IPS-18a (cell line): ENCODE measurements at regions not wholly inside any gene's neighbourhood (a gene's known extent, or its start where the extent isn't known, plus 50 kb on each side); places are given as distances from the start of the nearest gene placed in this dataset.

ENCODE experiments used
- H3K27ac ChIP-seq: one replicate; pipeline ENCODE4 v1.5.1; 2013; ENCODE audit warnings: low read length
- H3K27me3 ChIP-seq: one replicate; pipeline ENCODE4 v1.6.1; 2013; ENCODE audit warnings: mild to moderate bottlenecking, low read length; ENCODE audit not compliant: control insufficient read depth, insufficient read depth
- H3K36me3 ChIP-seq: one replicate; pipeline ENCODE4 v1.6.1; 2013; ENCODE audit warnings: low read depth, low read length; ENCODE audit not compliant: control insufficient read depth
- H3K4me1 ChIP-seq: one replicate; pipeline ENCODE4 v1.6.1; 2013; ENCODE audit warnings: low read depth, low read length; ENCODE audit not compliant: control insufficient read depth
- H3K4me3 ChIP-seq: one replicate; pipeline ENCODE4 v1.5.1; 2013; ENCODE audit warnings: low read length
- H3K9ac ChIP-seq: one replicate; pipeline ENCODE4 v1.6.1; 2013; ENCODE audit warnings: mild to moderate bottlenecking, low read length, moderate library complexity
- H3K9me3 ChIP-seq: one replicate; pipeline ENCODE4 v1.6.1; 2013; ENCODE audit warnings: low read depth, low read length; ENCODE audit not compliant: control insufficient read depth

- Histone ChIP-seq H3K27ac (no peak overlapping the region), H3K4me1 (no peaks in the 10 kb centered on the region), H3K36me3 (no peaks in the 10 kb centered on the region), H3K4me3 (no peak overlapping the region), H3K27me3 (no peaks in the 10 kb centered on the region), H3K9me3 (no peaks in the 10 kb centered on the region), H3K9ac (no peak overlapping the region)
Measured at GRCh38 chr6:122122686-122123085, 276.8 kb upstream of the HSF2 start.

DNA sequence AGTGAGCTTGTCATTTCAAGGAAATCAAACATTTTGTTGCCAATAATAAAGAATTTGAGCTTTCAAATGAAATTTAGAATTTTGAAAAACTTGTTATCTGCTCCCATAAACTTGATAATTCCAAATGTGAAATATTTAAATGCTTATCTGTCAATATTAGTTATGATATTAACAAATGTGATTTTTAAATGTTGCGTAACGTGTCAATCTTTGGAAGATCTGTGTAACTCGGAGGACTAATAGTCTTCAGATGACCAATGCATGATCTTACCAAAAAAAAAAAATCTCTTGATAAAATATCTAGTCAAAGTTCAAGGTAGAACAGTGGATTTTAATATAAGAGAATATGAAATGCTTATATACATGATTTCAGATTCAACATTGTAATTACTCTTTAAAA is 274.5 kb upstream of the HSF2 start:
- no peaks in the 10 kb centered on the region for H3K36me3 ChIP-seq
- H3K27me3 ChIP-seq, result no peaks in the 10 kb centered on the region

DNA sequence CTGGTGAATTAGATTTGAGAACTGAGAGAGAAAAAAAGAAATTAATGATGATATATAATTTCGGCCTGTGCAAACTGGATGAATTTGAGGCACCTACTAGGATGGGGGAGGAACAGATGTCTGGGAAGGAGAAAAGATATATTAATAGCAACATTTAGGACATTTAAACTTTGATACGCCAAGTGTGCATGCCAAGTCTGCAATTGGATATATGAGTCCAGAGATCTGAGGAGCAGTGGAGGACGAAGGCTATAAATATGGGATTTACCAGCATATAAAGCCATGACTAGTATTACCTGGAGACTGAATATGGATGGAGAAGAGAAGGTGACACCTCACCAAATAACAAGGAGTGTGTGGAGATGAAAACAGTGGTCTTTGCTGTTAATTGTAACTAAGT is 272.6 kb upstream of the HSF2 start:
- H3K9ac ChIP-seq, result no peak overlapping the region
- no peaks in the 10 kb centered on the region for H3K9me3 ChIP-seq
- H3K4me1 ChIP-seq, result no peaks in the 10 kb centered on the region
- no peaks in the 10 kb centered on the region for H3K36me3 ChIP-seq
- no peak overlapping the region for H3K27ac ChIP-seq
- no peaks in the 10 kb centered on the region for H3K27me3 ChIP-seq
- no peak overlapping the region for H3K4me3 ChIP-seq

More for the DNA sequence above, 274.5 kb upstream of the HSF2 start:
- Histone ChIP-seq H3K4me3 (no peak overlapping the region), H3K27ac (no peak overlapping the region), H3K4me1 (no peaks in the 10 kb centered on the region), H3K9me3 (no peaks in the 10 kb centered on the region), H3K9ac (no peak overlapping the region)

- H3K4me1 ChIP-seq, result no peaks in the 10 kb centered on the region
- H3K27ac ChIP-seq, result no peak overlapping the region
- H3K9me3 ChIP-seq, result no peaks in the 10 kb centered on the region
- no peak overlapping the region for H3K9ac ChIP-seq
- no peak overlapping the region for H3K4me3 ChIP-seq
- no peaks in the 10 kb centered on the region for H3K36me3 ChIP-seq
- H3K27me3 ChIP-seq, result no peaks in the 10 kb centered on the region
Measured at GRCh38 chr6:122128445-122128844, 271.0 kb upstream of the HSF2 start.

- H3K27me3 ChIP-seq, result no peaks in the 10 kb centered on the region
- no peak overlapping the region for H3K4me3 ChIP-seq
- no peak overlapping the region for H3K9ac ChIP-seq
- no peaks in the 10 kb centered on the region for H3K9me3 ChIP-seq
- H3K27ac ChIP-seq, result no peak overlapping the region
- H3K4me1 ChIP-seq, result no peaks in the 10 kb centered on the region
- H3K36me3 ChIP-seq, result no peaks in the 10 kb centered on the region
Measured at GRCh38 chr6:122129313-122130025, 270.0 kb upstream of the HSF2 start.

- Histone ChIP-seq H3K36me3 (no peaks in the 10 kb centered on the region), H3K27me3 (no peaks in the 10 kb centered on the region), H3K4me3 (no peak overlapping the region), H3K27ac (no peak overlapping the region), H3K9me3 (no peaks in the 10 kb centered on the region), H3K4me1 (no peaks in the 10 kb centered on the region), H3K9ac (no peak overlapping the region)
Measured at GRCh38 chr6:122130026-122130348, 269.5 kb upstream of the HSF2 start.

DNA sequence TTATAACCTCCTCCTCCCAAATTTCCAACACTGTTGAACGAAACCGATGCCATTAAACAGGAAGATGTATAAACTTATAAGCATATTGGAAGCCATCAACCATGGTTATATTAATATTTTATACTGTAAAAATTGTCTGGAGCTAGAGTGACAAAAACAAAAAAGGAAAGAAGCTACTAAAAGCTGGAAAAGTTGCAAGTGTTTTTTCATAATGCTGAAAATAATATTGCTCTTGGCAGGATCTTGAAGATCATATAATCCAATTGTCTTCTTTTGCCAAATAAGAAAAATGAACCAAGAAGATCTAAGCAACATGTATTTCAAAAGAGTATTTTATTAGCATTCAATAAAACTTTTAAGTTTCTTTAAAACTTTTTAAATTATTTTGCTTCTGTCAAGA is 268.9 kb upstream of the HSF2 start:
- H3K27ac ChIP-seq, result no peak overlapping the region
- no peak overlapping the region for H3K4me3 ChIP-seq
- H3K27me3 ChIP-seq, result no peaks in the 10 kb centered on the region
- H3K4me1 ChIP-seq, result no peaks in the 10 kb centered on the region
- no peaks in the 10 kb centered on the region for H3K36me3 ChIP-seq
- no peaks in the 10 kb centered on the region for H3K9me3 ChIP-seq
- no peak overlapping the region for H3K9ac ChIP-seq

GRCh38 chr6:122136386-122136785 is 263.1 kb upstream of the HSF2 start:
- no peaks in the 10 kb centered on the region for H3K27me3 ChIP-seq
- no peaks in the 10 kb centered on the region for H3K36me3 ChIP-seq
- H3K9ac ChIP-seq, result no peak overlapping the region
- H3K4me1 ChIP-seq, result no peaks in the 10 kb centered on the region
- no peaks in the 10 kb centered on the region for H3K9me3 ChIP-seq
- H3K27ac ChIP-seq, result no peak overlapping the region
- no peak overlapping the region for H3K4me3 ChIP-seq

DNA sequence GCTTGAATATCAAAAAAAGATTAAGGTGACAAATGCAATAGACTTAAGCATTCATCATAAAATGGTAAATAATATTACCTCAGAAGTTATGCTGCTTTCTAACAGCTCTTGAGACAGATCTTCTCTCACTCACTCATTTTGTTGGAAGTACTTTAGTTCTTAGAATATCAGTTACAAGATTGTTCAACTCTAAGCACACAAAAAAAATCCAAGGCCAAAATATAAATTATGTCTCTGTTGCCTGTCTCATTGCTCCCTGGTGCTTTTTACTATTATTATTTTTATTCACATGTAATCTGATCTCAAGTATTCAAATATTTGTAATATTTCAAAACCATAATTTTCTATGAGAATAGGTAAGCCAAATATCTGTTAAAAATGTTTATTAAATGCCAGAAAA is 259.4 kb upstream of the HSF2 start:
- H3K4me1 ChIP-seq, result no peaks in the 10 kb centered on the region
- no peak overlapping the region for H3K9ac ChIP-seq
- no peaks in the 10 kb centered on the region for H3K27me3 ChIP-seq

DNA sequence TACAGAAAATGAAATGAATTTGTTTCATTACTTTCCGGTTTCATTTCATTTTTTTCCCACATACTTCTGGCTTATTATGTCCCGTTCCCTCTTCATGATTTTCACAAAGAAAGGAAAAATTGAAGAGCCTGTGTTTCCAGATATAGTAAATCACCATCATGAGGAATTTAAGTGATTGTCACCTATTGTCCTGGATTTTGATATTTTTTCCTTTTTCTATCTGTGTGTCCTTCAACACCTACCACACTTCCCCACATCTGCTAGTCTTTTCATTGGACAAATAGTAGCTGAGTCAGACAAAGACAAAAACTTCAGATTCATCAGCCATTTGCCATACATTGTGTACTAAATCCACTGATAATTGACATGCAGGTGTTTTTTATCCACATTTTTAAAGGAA is 258.2 kb upstream of the HSF2 start:
- H3K9ac ChIP-seq, result no peak overlapping the region

More for the DNA sequence above, 259.4 kb upstream of the HSF2 start:
- no peak overlapping the region for H3K27ac ChIP-seq
- no peaks in the 10 kb centered on the region for H3K36me3 ChIP-seq
- no peak overlapping the region for H3K4me3 ChIP-seq
- H3K9me3 ChIP-seq, result no peaks in the 10 kb centered on the region

GRCh38 chr6:122143813-122144601 is 255.4 kb upstream of the HSF2 start:
- Histone ChIP-seq H3K27me3 (no peaks in the 10 kb centered on the region), H3K4me3 (no peak overlapping the region), H3K27ac (no peak overlapping the region), H3K9me3 (no peaks in the 10 kb centered on the region), H3K4me1 (no peaks in the 10 kb centered on the region), H3K9ac (no peak overlapping the region), H3K36me3 (no peaks in the 10 kb centered on the region)

More for the DNA sequence above, 258.2 kb upstream of the HSF2 start:
- Histone ChIP-seq H3K4me1 (no peaks in the 10 kb centered on the region), H3K9me3 (no peaks in the 10 kb centered on the region), H3K36me3 (no peaks in the 10 kb centered on the region), H3K27me3 (no peaks in the 10 kb centered on the region), H3K4me3 (no peak overlapping the region), H3K27ac (no peak overlapping the region)

DNA sequence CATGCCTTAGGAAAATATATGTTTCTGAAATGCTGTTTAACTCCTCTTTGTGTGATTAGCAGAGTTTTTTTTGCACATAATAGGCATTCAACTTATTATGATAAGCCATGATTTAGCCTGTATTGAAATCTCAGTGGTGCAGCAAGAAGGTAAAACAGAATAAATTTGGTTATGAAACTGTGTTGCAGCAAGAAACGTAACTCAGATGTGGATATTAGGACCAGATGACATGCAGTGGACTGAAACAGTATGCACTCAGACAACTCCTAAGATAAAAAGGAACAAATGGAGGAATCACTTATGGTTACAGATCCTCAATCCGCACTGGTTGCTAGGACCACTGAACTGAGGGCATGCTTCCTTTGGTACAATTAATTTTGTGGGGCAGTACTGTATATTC is 254.2 kb upstream of the HSF2 start:
- no peak overlapping the region for H3K4me3 ChIP-seq
- H3K9ac ChIP-seq, result no peak overlapping the region
- no peaks in the 10 kb centered on the region for H3K27me3 ChIP-seq
- H3K4me1 ChIP-seq, result no peaks in the 10 kb centered on the region
- H3K36me3 ChIP-seq, result no peaks in the 10 kb centered on the region
- no peak overlapping the region for H3K27ac ChIP-seq
- H3K9me3 ChIP-seq, result no peaks in the 10 kb centered on the region
